ENCODE measurements at regions not wholly inside any gene's neighbourhood (a gene's known extent, or its start where the extent isn't known, plus 50 kb on each side); places are given as distances from the start of the nearest gene placed in this dataset.
"Not testable (repeated sequence)": the region's sequence is repeated elsewhere in the genome, so short reads cannot be mapped to it uniquely, and the experiment has no call there.

DNA sequence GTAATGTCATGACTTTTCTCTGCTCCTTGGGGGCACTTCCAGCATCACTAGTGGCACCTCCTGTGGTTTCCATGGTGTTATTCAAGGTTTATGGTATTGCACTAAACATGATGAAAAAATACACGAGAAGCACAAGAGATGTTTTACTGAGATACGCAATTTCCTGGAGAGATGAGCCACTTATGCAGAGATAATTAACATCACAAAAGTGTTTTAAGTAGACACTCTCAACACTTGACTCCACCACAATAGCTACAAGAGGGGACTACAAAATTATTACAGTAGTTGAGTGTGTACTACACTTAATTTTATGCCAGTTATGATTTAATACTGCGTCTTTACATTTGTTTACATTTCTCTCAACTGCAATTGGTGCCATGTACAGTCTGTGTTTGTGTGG lies 906.7 kb downstream of the DNAJB9 start:
- Histone ChIP-seq H3K36me3 (ENCODE audit: control insufficient read depth in 2 of 2, insufficient read depth in 2 of 2, low read length in 1 of 2) (no peaks in the 10 kb centered on the region), H3K4me3 (no peak overlapping the region), H4K20me1 (ENCODE audit: control insufficient read depth, insufficient read depth) (no peaks in the 10 kb centered on the region), H3K79me2 (ENCODE audit: control insufficient read depth, insufficient read depth, low read length) (no peaks in the 10 kb centered on the region), H3K27me3 (replicated peaks in 1 of 2; ENCODE audit: control insufficient read depth in 2 of 2, insufficient read depth in 2 of 2, low read length in 1 of 2) (no peaks in the 10 kb centered on the region), H3K27ac (ENCODE audit: control insufficient read depth, insufficient read depth) (no peak overlapping the region), H3K9ac (ENCODE audit: control insufficient read depth, insufficient read depth, low read length) (no peak overlapping the region), H3K9me3 (replicated peaks; ENCODE audit: control insufficient read depth, insufficient read depth, low read length) (no peaks in the 10 kb centered on the region), H3K4me1 (ENCODE audit: control insufficient read depth, insufficient read depth, low read length) (no peaks in the 10 kb centered on the region), H3K4me2 (ENCODE audit: control insufficient read depth, insufficient read depth) (no peak overlapping the region), H2AFZ (ENCODE audit: control insufficient read depth, low read depth, low read length) (no peak overlapping the region)
- RAD21 ChIA-PET (ENCODE audit: unreplicated experiment), result no interaction called here
- no peak for ATAC-seq
- CTCF ChIA-PET, result no interaction called here
- POLR2A ChIA-PET, result no interaction called here
- no TSS peak for BruUV-seq (replicated peaks)
- SMC1A ChIA-PET (ENCODE audit: uncharacterized antibody, unreplicated experiment), result no interaction called here
- TF ChIP-seq YBX1 (IDR thresholded peaks at IDR 0.05) (no peak), SREBF2 (IDR thresholded peaks at IDR 0.05; ENCODE audit: low read length) (no peak), TCF12 (IDR thresholded peaks at IDR 0.05; ENCODE audit: low read depth, low read length) (no peak), CHD4 (IDR thresholded peaks at IDR 0.05) (no peak), LARP7 (IDR thresholded peaks at IDR 0.05) (no peak), EZH2 (IDR thresholded peaks at IDR 0.05; ENCODE audit: borderline replicate concordance, control insufficient read depth, low read depth, low read length) (no peak), SPI1 (IDR thresholded peaks at IDR 0.05; ENCODE audit: borderline replicate concordance, insufficient read depth, low read depth, low read length) (no peak)
- TF ChIP-seq, protein P1, sequence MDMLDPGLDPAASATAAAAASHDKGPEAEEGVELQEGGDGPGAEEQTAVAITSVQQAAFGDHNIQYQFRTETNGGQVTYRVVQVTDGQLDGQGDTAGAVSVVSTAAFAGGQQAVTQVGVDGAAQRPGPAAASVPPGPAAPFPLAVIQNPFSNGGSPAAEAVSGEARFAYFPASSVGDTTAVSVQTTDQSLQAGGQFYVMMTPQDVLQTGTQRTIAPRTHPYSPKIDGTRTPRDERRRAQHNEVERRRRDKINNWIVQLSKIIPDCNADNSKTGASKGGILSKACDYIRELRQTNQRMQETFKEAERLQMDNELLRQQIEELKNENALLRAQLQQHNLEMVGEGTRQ (IDR thresholded peaks at IDR 0.05; ENCODE audit: borderline replicate concordance, low read depth, low read length), result no peak
- no peak for FAIRE-seq
- intact Hi-C loops (cut with micrococcal nuclease; ENCODE audit: unreplicated experiment) (no loop called here), in situ Hi-C loops (cut with MboI) (no loop called here)
- WGBS (ENCODE audit: insufficient coverage, insufficient replicate concordance, low lambda C conversion rate, missing lambda C conversion rate), result 32% methylated on average over 3 of the region's 3 CpGs
- no peak for DNase-seq (ENCODE audit: low read depth, low spot score)

DNA sequence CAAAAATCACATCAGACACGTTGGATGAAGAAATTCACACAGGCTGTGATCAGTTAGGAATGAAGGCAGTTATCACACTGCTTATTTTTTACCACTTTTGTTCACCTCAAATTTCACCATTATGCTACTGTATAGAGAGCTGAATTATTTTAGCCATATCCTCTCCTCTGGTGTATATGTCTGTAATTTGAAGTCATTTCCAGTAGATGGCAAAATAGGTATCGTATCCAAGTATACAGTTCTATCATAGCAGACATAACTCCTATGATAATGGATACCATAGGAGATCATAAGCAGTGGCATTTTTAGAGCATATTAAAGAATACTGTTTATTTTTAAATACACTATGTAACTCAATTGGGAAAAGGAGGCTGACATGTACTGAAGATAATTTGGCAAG lies 909.7 kb downstream of the DNAJB9 start:
- BruUV-seq (replicated peaks), result no TSS peak
- FAIRE-seq (no peak), DNase-seq (ENCODE audit: low read depth, low spot score) (no peak), ATAC-seq (peak; percentile 35; the same call in 1 of the 3 replicates)
- Histone ChIP-seq H3K9ac (ENCODE audit: control insufficient read depth, insufficient read depth, low read length) (no peak overlapping the region), H3K9me3 (replicated peaks; ENCODE audit: control insufficient read depth, insufficient read depth, low read length) (no peaks in the 10 kb centered on the region), H3K27me3 (replicated peaks in 1 of 2; ENCODE audit: control insufficient read depth in 2 of 2, insufficient read depth in 2 of 2, low read length in 1 of 2) (no peaks in the 10 kb centered on the region), H3K27ac (ENCODE audit: control insufficient read depth, insufficient read depth) (no peak overlapping the region), H3K36me3 (ENCODE audit: control insufficient read depth in 2 of 2, insufficient read depth in 2 of 2, low read length in 1 of 2) (no peaks in the 10 kb centered on the region), H3K4me2 (ENCODE audit: control insufficient read depth, insufficient read depth) (no peak overlapping the region), H4K20me1 (ENCODE audit: control insufficient read depth, insufficient read depth) (no peaks in the 10 kb centered on the region), H3K79me2 (ENCODE audit: control insufficient read depth, insufficient read depth, low read length) (no peaks in the 10 kb centered on the region), H3K4me3 (no peak overlapping the region), H3K4me1 (ENCODE audit: control insufficient read depth, insufficient read depth, low read length) (no peaks in the 10 kb centered on the region), H2AFZ (ENCODE audit: control insufficient read depth, low read depth, low read length) (no peak overlapping the region)
- ChIA-PET SMC1A (ENCODE audit: uncharacterized antibody, unreplicated experiment) (interaction anchor here (0.6 to 3.7 kb wide), 14 partner anchors 8 to 1620 kb away, joined by 3 to 21 read pairs (median 5); no protein-coding TSS in a partner anchor), CTCF (interaction anchor here (0.6 to 2.6 kb wide), 10 partner anchors 9 to 963 kb away, joined by 4 to 9 read pairs (median 6); no protein-coding TSS in a partner anchor), RAD21 (ENCODE audit: unreplicated experiment) (interaction anchor here (1.1 to 2.7 kb wide), 8 partner anchors 9 to 257 kb away, joined by 3 to 8 read pairs (median 4); no protein-coding TSS in a partner anchor), POLR2A (interaction anchor here (1.2 kb wide), 1 partner anchor 11 kb away, joined by 3 read pairs; no protein-coding TSS in a partner anchor)
- 25% methylated on average over 2 of the region's 2 CpGs for WGBS (ENCODE audit: insufficient coverage, insufficient replicate concordance, low lambda C conversion rate, missing lambda C conversion rate)
- in situ Hi-C loops (cut with MboI), result no loop called here
- intact Hi-C loops (cut with micrococcal nuclease; ENCODE audit: unreplicated experiment), result no loop called here
- peak; percentile 10; the same call in 1 of the 2 replicates for TF ChIP-seq RAD21 (IDR thresholded peaks at IDR 0.05; ENCODE audit: insufficient read depth, low read depth, low read length)
- no peak for TF ChIP-seq ASH2L (IDR thresholded peaks at IDR 0.05; ENCODE audit: borderline replicate concordance, low read depth)

DNA sequence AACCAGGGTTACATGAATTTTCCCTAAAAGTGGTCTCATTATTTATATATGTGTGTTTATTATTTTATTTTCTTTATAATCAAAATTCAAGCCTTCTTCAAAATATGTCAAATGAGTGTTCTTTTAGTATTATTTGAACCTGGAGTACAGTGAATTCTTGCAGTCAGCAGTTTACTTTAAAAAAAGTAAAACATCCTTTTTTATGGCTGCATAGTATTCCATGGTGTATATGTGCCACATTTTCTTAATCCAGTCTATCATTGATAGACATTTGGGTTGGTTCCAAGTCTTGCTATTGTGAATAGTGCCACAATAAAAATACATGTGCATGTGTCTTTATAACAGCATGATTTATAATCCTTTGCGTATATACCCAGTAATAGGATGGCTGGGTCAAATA lies 920.9 kb downstream of the DNAJB9 start:
- RAD21 ChIA-PET (ENCODE audit: unreplicated experiment); DNase-seq (ENCODE audit: low read depth, low spot score); H3K9ac ChIP-seq (ENCODE audit: control insufficient read depth, insufficient read depth, low read length); CTCF ChIA-PET; H3K27me3 ChIP-seq (replicated peaks in 1 of 2; ENCODE audit: control insufficient read depth in 2 of 2, insufficient read depth in 2 of 2, low read length in 1 of 2); ATAC-seq; H3K79me2 ChIP-seq (ENCODE audit: control insufficient read depth, insufficient read depth, low read length); H3K9me3 ChIP-seq (replicated peaks; ENCODE audit: control insufficient read depth, insufficient read depth, low read length); FAIRE-seq; H3K36me3 ChIP-seq (ENCODE audit: control insufficient read depth in 2 of 2, insufficient read depth in 2 of 2, low read length in 1 of 2); SMC1A ChIA-PET (ENCODE audit: uncharacterized antibody, unreplicated experiment); H3K4me1 ChIP-seq (ENCODE audit: control insufficient read depth, insufficient read depth, low read length); intact Hi-C loops (cut with micrococcal nuclease; ENCODE audit: unreplicated experiment); H3K4me3 ChIP-seq; H4K20me1 ChIP-seq (ENCODE audit: control insufficient read depth, insufficient read depth); in situ Hi-C loops (cut with MboI); POLR2A ChIA-PET; H2AFZ ChIP-seq (ENCODE audit: control insufficient read depth, low read depth, low read length); H3K27ac ChIP-seq (ENCODE audit: control insufficient read depth, insufficient read depth); H3K4me2 ChIP-seq (ENCODE audit: control insufficient read depth, insufficient read depth); BruUV-seq (replicated peaks): not testable (repeated sequence)
- WGBS (ENCODE audit: insufficient coverage, insufficient replicate concordance, low lambda C conversion rate, missing lambda C conversion rate), result 100% methylated on average over 1 of the region's 1 CpG
